ENCODE measurements at regions not wholly inside any gene's neighbourhood (a gene's known extent, or its start where the extent isn't known, plus 50 kb on each side); places are given as distances from the start of the nearest gene placed in this dataset.

- TF ChIP-seq SPI1 (IDR thresholded peaks at IDR 0.05; ENCODE audit: borderline replicate concordance, low read depth, low read length) (no peak), ZBTB33 (CRISPR knock-in tag; IDR thresholded peaks at IDR 0.05) (no peak)
Measured at GRCh38 chrX:54640736-54641135, 110.7 kb downstream of the GNL3L start.

Measured in K562 (cell line).